ENCODE measurements at regions not wholly inside any gene's neighbourhood (a gene's known extent, or its start where the extent isn't known, plus 50 kb on each side); places are given as distances from the start of the nearest gene placed in this dataset.
"Not testable (repeated sequence)": the region's sequence is repeated elsewhere in the genome, so short reads cannot be mapped to it uniquely, and the experiment has no call there.

GRCh38 chr18:73324187-73324831 is 456.5 kb upstream of the NETO1 start:
- not testable (repeated sequence) for TF ChIP-seq CTCF (conservative IDR thresholded peaks at IDR 0.05; ENCODE audit: low read depth, low read length); EZH2 (IDR thresholded peaks at IDR 0.05; ENCODE audit: borderline replicate concordance, low read depth, low read length, poor library complexity, severe bottlenecking)

Data from A673 (cell line).